OCI-LY7 (cell line): ENCODE measurements at regions not wholly inside any gene's neighbourhood (a gene's known extent, or its start where the extent isn't known, plus 50 kb on each side); places are given as distances from the start of the nearest gene placed in this dataset.

Experiments used
- EZH2phosphoT487 ChIP-seq: fragments of 200-600 bp; sonication (generic); IDR thresholded peaks from 2 replicates; pipeline ENCODE4 v1.6.1; 2018; ENCODE audit warnings: low read depth, borderline replicate concordance, mild to moderate bottlenecking, mixed run types, antibody characterized with exemption, low read length, moderate library complexity, mixed read lengths
- TF ChIP-seq, protein P1 (sequence below): fragments of 200-600 bp; sonication (generic); conservative IDR thresholded peaks from 2 replicates; pipeline ENCODE4 v1.5.1; 2014; ENCODE audit warnings: mild to moderate bottlenecking, antibody characterized with exemption, low read length, moderate library complexity, mixed read lengths

DNA sequence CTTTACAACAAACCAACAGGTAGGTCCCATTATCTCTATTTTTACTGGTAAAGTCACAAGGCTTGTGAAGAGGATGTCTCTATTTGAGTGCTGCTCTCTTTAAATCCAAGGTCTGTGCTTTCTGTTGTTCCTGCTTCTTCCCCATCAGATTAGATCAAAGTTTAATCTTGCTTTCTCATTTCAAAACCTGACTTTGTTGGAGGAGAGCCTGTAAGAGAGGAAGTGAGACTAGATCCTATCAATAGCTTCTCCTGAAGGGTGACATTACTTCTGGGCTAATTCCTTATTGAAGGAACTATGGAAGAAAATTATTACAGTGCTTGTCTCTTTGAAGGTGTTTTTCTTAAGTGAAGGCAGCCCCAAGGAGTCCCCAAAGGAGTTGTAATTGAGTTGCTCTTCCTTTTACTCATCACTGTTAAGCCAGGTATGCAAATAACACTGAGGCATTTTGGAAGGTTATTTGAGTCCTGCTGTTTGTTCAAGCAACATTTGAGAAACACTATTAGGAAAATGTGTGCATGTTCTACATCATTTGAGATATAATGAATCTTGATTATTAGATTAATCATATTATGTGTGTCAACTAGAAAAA, 146.2 kb upstream of the MBL2 start:
- TF ChIP-seq, protein P1, sequence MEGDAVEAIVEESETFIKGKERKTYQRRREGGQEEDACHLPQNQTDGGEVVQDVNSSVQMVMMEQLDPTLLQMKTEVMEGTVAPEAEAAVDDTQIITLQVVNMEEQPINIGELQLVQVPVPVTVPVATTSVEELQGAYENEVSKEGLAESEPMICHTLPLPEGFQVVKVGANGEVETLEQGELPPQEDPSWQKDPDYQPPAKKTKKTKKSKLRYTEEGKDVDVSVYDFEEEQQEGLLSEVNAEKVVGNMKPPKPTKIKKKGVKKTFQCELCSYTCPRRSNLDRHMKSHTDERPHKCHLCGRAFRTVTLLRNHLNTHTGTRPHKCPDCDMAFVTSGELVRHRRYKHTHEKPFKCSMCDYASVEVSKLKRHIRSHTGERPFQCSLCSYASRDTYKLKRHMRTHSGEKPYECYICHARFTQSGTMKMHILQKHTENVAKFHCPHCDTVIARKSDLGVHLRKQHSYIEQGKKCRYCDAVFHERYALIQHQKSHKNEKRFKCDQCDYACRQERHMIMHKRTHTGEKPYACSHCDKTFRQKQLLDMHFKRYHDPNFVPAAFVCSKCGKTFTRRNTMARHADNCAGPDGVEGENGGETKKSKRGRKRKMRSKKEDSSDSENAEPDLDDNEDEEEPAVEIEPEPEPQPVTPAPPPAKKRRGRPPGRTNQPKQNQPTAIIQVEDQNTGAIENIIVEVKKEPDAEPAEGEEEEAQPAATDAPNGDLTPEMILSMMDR: no peak
- TF ChIP-seq EZH2phosphoT487: no peak
